GM11168 (cell line): ENCODE measurements at regions not wholly inside any gene's neighbourhood (a gene's known extent, or its start where the extent isn't known, plus 50 kb on each side); places are given as distances from the start of the nearest gene placed in this dataset.

Source experiments
- in situ Hi-C: fragments of 300-500 bp; cut with MboI; formaldehyde crosslinking; loops from one replicate; pipeline ENCODE4 v1.12.0; 2022; ENCODE audit warnings: low sequenced_read_pairs; ENCODE audit not compliant: unreplicated experiment

- in situ Hi-C loops, result no loop called here
These were observed 323.5 kb downstream of the LMO4 start for GRCh38 chr1:87652176-87652575.

DNA sequence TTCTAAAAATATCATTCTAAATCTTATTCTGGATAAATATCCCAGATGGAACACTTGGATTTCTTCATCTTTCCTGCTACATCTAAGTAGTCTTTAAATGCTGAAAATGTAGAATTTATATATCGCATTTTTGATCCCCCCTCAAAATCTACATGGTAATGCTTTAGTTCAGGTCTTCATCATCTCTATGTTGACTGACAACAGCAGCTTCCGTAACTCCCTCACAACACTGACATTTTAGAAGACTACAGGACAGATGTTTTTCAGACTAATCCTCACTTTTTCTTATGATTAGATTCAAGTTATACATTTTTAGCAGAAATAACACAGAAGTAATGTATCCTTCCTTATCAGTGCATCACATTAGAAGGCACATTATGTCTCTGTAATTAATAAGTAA, 336.5 kb downstream of the LMO4 start:
- in situ Hi-C loops, result no loop called here

DNA sequence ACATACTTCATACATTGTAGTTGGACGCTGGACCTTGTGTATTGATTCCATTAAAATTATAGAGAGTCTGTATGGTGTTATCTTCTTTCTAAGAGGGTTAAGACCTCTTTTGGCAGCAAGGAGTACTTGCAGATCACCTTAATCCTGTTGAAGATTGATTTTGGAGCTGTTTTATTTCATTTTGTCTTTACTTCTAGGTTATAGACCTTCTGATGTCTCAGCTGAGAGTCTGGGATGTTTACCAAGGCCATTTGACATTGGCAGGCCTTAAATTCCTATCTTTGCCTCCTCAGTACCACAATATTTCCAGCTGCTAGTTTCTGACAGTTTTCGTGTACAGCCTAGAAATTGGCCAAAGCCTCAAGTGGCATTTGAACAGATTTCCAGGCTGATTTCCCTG, 338.0 kb downstream of the LMO4 start:
- in situ Hi-C loops, result no loop called here

- in situ Hi-C loops, result no loop called here
These were observed 341.0 kb downstream of the LMO4 start for GRCh38 chr1:87669674-87670073.

DNA sequence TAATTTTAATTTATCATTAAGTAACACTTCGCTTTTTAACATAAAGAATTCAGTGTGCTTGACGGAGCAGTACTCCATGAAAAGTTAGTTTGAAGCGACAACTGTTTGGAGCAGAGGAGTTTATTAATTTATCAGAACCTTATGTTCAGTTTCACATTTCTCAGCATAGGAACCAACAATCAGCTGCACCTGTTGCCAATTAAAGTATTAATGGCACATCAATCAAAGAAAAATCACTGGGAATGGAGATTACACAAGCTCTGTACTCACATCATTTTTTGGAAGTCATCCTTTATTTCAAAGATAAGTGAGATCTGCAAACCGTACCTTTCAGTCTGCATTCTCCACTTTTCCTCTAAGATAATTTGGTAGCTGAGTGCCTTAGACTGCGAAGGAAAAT, 344.6 kb downstream of the LMO4 start:
- in situ Hi-C loops, result no loop called here

- in situ Hi-C loops, result no loop called here
These were observed 345.1 kb downstream of the LMO4 start for GRCh38 chr1:87673748-87674147.

DNA sequence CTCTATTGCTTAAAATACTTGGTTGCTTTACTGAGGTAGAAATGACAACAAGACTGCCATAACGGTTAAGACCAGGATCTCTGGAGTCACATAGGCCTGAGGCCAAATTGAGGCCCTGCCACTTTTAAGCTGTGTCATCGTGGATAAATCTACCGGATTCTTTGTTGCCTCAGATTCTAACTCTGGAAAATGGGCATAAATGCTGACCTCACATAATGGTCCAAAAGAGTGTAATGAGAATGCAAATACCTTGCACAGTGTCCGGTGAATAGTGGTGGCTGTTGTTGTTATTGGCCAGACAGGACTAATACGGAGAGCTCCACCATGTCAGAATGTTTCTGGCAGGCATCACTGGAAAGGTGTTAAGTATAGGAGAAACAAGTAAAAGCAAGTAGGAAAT, 346.1 kb downstream of the LMO4 start:
- in situ Hi-C loops, result no loop called here

DNA sequence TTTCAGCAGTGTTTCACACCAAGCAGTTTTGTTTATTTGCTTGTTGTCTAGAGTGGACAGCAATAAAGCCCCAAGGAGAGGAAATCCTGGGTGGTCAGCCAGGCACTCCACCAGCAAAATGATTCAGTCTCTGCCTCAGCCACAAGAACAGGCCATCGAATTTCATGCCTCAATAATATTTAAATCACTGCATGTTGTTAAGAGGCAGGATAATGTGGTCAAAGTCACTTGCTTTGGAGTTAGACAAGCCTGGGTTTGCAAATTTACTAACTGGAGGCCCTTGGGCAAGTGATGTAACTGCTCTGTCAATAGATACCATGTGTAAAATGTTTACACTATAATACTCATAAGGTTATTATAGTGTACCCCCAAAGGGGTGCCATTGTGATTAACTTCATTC, 349.6 kb downstream of the LMO4 start:
- in situ Hi-C loops, result no loop called here

GRCh38 chr1:87682565-87682964, 353.9 kb downstream of the LMO4 start:
- in situ Hi-C loops, result no loop called here

- in situ Hi-C loops, result no loop called here
These were observed 354.7 kb downstream of the LMO4 start for GRCh38 chr1:87683196-87683956.

- in situ Hi-C loops, result no loop called here
These were observed 355.5 kb downstream of the LMO4 start for GRCh38 chr1:87684194-87684593.

DNA sequence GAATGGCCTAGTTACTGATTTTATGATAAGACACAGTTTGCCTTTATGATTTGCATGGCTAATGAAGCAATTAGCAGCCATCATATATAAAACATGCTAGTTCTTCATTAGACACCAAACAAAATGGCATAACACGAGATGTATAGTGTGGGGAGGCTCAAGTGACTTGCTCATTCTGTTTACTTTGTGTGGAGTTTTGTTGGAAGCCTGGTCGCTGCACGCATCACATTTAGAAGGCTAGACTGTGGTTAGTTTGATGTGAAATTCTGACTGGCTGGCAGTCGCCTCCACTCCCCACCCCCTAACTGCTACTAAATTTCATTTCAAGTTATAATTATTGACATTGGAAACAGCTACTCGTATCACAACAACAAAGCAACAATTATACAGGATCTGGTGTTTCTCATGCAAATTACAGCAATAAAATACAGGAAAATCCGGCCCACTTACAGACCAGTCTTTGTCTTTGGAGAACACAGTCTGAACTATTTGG, 356.1 kb downstream of the LMO4 start:
- in situ Hi-C loops, result no loop called here

DNA sequence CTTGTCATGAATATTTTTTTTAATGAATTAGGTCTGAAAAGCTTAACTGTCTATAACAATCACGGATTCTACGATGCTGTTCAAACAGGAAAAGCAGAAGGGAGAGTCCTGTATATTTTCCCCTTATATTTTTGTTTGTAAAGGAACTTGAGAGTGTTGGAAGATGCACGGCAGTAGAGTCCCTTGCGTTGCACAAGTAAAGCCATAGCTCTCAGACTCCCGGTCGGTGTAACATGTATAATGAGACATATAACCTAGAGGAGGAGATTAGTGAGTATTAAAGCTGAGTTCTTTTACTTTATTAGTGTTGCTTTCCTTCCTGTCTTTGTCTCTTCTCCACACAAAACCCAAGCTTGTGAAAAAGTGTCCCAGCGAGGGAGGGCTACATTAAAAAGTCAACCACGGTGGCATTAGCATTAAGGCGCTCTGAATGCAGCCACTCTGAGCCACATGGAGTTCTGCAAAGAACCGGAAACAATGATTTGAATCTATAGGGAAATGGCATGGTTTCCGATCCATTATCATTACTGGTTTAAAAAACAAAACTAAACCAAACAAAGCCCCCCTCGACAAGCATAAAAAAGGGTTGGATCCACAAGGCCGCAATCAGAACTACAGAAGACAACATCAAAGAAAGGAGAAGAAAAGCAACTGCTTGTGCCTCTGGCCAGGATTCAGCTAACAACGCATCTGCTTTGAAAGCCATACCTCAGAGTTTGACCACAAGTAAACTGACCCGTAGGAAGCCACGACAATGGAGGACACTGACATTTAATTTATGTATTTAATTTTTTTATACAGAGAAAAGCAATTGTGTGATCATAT, 356.8 kb downstream of the LMO4 start:
- in situ Hi-C loops, result no loop called here

DNA sequence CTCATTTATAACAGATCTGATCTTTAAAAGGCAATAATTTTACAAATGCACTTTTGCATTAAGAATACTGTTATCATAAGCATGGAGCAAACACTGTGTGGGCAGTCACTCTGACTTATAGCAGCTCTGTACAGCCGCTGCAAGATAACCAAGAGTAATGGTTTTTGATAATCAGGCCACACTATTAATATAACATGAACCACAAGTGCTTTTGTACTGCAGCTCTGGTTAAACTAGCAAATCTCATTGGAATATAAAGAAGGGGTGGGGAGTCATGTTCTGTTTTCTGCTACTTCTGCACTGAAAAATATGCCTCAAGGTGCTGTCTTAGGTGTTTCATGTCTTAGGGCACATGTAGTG, 357.4 kb downstream of the LMO4 start:
- in situ Hi-C loops, result no loop called here

- in situ Hi-C loops, result no loop called here
These were observed 358.0 kb downstream of the LMO4 start for GRCh38 chr1:87686671-87687070.

- in situ Hi-C loops, result no loop called here
These were observed 359.5 kb downstream of the LMO4 start for GRCh38 chr1:87688136-87688535.

- in situ Hi-C loops, result no loop called here
These were observed 360.8 kb downstream of the LMO4 start for GRCh38 chr1:87689487-87689886.

DNA sequence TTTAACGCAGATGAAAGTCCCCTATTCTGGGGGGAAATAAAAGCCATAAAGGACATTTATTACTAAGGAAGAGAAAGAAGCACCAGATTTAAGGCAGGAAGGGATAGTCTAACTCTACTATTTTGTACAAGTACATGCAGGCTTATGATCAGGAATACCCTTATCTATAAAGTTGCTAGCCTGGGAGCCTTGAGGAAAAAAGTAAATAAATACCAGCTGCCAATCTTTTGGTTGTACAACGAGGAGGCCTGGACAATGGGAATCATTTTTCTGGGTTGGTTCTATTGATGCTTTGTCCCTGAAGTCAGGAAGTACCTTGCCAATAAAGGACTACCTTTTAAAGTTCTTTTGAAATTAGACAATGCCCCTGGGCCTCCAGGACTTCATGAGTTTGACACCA, 367.8 kb downstream of the LMO4 start:
- in situ Hi-C loops, result no loop called here

GRCh38 chr1:87702455-87702854, 373.8 kb downstream of the LMO4 start:
- in situ Hi-C loops, result no loop called here

DNA sequence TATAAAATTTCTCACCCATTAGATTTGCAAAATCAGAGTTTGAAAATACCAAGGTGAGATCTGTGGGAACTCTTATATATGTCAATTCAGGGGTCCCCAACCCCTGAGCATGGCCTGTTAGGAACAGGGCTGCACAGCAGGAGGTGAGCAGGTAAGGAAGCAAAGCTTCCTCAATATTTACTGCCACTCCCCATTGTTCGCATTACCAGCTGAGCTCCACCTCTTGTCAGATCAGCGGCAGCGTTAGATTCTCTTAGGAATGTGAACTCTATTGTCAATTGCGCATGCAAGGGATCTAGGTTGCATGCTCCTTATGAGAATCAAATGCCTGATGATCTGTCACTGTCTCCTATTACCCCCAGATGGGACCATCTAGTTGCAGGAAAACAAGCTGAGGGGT, 376.6 kb downstream of the LMO4 start:
- in situ Hi-C loops, result no loop called here

DNA sequence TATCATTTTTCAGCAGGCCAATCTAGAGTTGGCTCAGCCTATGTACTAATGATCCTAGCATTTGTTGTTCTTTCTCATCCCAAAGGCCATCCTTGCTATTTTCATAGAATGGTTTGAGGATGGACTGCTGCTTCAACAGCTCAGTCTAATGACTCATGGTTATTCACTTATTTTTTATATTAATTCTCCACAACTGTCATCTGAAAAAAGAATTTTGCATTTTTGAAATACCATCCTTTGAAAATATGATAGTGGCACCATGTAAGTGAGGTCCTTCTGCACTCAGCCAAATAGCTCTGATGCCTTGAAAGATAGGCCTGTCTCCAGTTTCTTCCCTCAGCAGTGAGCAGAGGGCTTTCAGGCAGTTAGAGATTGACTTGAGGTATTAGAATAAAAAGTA, 377.5 kb downstream of the LMO4 start:
- in situ Hi-C loops, result no loop called here

DNA sequence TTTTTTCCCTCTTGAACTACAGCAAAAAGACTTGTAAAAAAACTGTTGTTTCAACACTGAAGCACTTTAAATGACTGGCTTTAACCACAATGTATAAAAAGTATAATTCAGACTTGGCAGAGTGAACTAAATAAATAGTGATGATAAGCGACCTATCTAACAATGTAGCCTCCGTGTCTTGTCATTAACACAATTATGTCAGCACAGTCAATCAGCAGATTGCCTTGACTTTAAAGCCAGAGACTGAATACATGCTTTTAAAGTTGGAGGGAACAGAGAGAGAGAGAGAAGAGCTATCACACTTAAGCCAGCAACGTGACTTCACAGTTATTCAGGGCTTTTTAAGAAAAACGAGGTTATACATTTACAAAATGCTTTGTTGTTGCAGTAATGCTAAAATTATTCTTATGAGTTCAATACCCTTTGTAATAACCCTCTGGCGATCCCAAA, 378.1 kb downstream of the LMO4 start:
- in situ Hi-C loops, result no loop called here
